Activated naive CD4-positive, alpha-beta T cell treated with anti-CD3 and anti-CD28 coated beads, Interleukin-2, amount 10 ng/mL, durations not matched to agents 7 days and 5 days (primary cell): ENCODE measurements at regions not wholly inside any gene's neighbourhood (a gene's known extent, or its start where the extent isn't known, plus 50 kb on each side); places are given as distances from the start of the nearest gene placed in this dataset.

Source experiments
- CTCF ChIA-PET: fragments of 350-600 bp; sonication (Branson Sonifier 250); formaldehyde crosslinking; loops from one replicate; lab custom pipeline; 2021; ENCODE audit warnings: antibody characterized with exemption; lab: Charles Lee
- DNase-seq: peaks from one replicate; pipeline ENCODE4 v3.0.0-alpha.2; 2020
- H3K27ac Mint-ChIP-seq: one replicate; pipeline ENCODE4 v1.8.0; 2021; ENCODE audit warnings: mild to moderate bottlenecking, moderate library complexity, mixed read lengths
- H3K27me3 Mint-ChIP-seq: one replicate; pipeline ENCODE4 v1.8.0; 2021; ENCODE audit warnings: mild to moderate bottlenecking, mixed read lengths
- H3K36me3 Mint-ChIP-seq: one replicate; pipeline ENCODE4 v1.8.0; 2021; ENCODE audit warnings: mixed read lengths
- H3K4me1 Mint-ChIP-seq: one replicate; pipeline ENCODE4 v1.8.0; 2021; ENCODE audit warnings: mixed read lengths
- H3K4me3 Mint-ChIP-seq: one replicate; pipeline ENCODE4 v1.8.0; 2021; ENCODE audit warnings: mild to moderate bottlenecking, moderate library complexity, mixed read lengths
- H3K9me3 Mint-ChIP-seq: one replicate; pipeline ENCODE4 v1.8.0; 2021; ENCODE audit warnings: mixed read lengths

DNA sequence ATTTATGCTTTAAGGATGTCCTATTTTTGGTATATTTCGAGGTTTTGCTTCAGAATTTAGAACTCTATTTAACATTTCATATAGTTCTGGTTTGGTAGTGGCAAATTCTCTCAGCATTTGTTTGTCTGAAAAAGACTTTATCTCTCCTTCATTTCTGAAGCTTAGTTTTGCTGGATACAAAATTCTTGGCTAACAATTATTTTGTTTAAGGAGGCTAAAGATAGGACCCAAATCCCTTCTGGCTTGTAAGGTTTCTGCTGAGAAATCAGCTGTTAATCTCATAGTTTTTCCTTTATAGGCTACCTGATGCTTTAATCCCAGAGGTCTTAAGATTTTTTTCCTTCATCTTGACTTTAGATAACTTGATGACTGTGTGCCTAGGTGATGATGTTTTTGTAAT, 162.7 kb upstream of the B3GAT2 start:
- CTCF ChIA-PET = no interaction called here
- H3K27me3 Mint-ChIP-seq = no peaks in the 10 kb centered on the region

GRCh38 chr6:71123051-71123450, 165.6 kb upstream of the OGFRL1 start:
- no peaks in the 10 kb centered on the region for H3K9me3 Mint-ChIP-seq
- H3K27ac Mint-ChIP-seq = no peak overlapping the region
- no peaks in the 10 kb centered on the region for H3K36me3 Mint-ChIP-seq
- CTCF ChIA-PET = no interaction called here
- no peak overlapping the region for H3K4me3 Mint-ChIP-seq
- H3K27me3 Mint-ChIP-seq = no peaks in the 10 kb centered on the region
- H3K4me1 Mint-ChIP-seq = no peaks in the 10 kb centered on the region
- no peak for DNase-seq

More for the DNA sequence above, 162.7 kb upstream of the B3GAT2 start:
- Mint-ChIP-seq H3K27ac (no peak overlapping the region), H3K4me3 (no peak overlapping the region), H3K36me3 (no peaks in the 10 kb centered on the region), H3K4me1 (no peaks in the 10 kb centered on the region), H3K9me3 (no peaks in the 10 kb centered on the region)
- DNase-seq = no peak

- DNase-seq = no peak
- H3K27ac Mint-ChIP-seq = no peak overlapping the region
- H3K9me3 Mint-ChIP-seq = no peaks in the 10 kb centered on the region
- H3K4me3 Mint-ChIP-seq = no peak overlapping the region
- no peaks in the 10 kb centered on the region for H3K4me1 Mint-ChIP-seq
- no peaks in the 10 kb centered on the region for H3K36me3 Mint-ChIP-seq
- CTCF ChIA-PET = no interaction called here
- no peaks in the 10 kb centered on the region for H3K27me3 Mint-ChIP-seq
Measured at GRCh38 chr6:71124340-71124739, 164.3 kb upstream of the OGFRL1 start.

GRCh38 chr6:71125216-71125615, 163.4 kb upstream of the OGFRL1 start:
- CTCF ChIA-PET = no interaction called here
- Mint-ChIP-seq H3K27me3 (no peaks in the 10 kb centered on the region), H3K36me3 (no peaks in the 10 kb centered on the region), H3K9me3 (no peaks in the 10 kb centered on the region), H3K4me1 (no peaks in the 10 kb centered on the region), H3K4me3 (no peak overlapping the region), H3K27ac (no peak overlapping the region)
- DNase-seq = no peak

GRCh38 chr6:71126506-71126905, 162.1 kb upstream of the OGFRL1 start:
- no peak for DNase-seq
- no peaks in the 10 kb centered on the region for H3K9me3 Mint-ChIP-seq
- no peak overlapping the region for H3K27ac Mint-ChIP-seq
- CTCF ChIA-PET = no interaction called here
- H3K36me3 Mint-ChIP-seq = no peaks in the 10 kb centered on the region
- H3K27me3 Mint-ChIP-seq = no peaks in the 10 kb centered on the region
- H3K4me3 Mint-ChIP-seq = no peak overlapping the region
- no peaks in the 10 kb centered on the region for H3K4me1 Mint-ChIP-seq

DNA sequence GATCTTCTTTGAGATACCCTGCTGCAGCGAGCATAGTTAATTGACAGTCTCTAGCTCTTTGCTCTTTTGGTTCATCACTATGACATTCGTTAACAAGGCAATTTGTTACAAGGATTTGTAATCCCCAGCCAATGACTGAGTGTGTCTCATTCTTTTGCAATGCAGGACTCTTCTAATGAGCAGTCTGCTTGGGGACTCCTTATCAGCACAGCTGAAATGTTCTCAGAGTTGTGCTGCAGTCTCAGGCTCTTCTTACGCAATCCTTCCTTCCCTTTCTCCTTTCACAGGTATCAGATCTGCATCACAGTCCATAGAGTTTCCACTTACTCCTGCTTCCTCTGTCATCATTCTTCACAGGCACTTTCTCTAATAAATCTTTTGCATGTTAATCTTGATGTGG, 161.2 kb upstream of the OGFRL1 start:
- CTCF ChIA-PET = no interaction called here
- Mint-ChIP-seq H3K4me3 (no peak overlapping the region), H3K4me1 (no peaks in the 10 kb centered on the region), H3K9me3 (no peaks in the 10 kb centered on the region), H3K27me3 (no peaks in the 10 kb centered on the region), H3K27ac (no peak overlapping the region), H3K36me3 (no peaks in the 10 kb centered on the region)
- no peak for DNase-seq

DNA sequence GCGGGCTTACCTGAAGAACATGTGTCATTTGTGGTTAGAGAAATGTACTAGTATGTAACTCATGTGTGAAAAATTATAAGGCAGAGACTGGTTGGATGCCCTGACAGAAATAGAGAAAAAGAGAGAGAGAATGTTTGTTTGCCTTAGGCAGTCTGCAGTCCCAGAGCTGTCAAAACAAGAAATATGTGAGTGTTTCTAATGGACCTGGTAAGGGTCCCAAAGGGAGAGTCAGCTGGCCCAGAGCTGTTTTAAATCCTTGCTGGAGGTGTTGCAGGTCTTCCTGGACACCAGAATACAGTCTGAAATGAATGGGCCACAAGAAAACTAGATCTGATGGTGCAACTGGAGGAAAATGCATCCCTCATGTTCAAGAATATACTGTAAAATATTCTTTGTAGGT, 158.3 kb upstream of the OGFRL1 start:
- H3K36me3 Mint-ChIP-seq = no peaks in the 10 kb centered on the region
- CTCF ChIA-PET = no interaction called here
- no peak overlapping the region for H3K27ac Mint-ChIP-seq
- no peaks in the 10 kb centered on the region for H3K9me3 Mint-ChIP-seq
- H3K4me3 Mint-ChIP-seq = no peak overlapping the region
- no peak for DNase-seq
- no peaks in the 10 kb centered on the region for H3K4me1 Mint-ChIP-seq
- no peaks in the 10 kb centered on the region for H3K27me3 Mint-ChIP-seq

GRCh38 chr6:71134929-71135642, 153.5 kb upstream of the OGFRL1 start:
- Mint-ChIP-seq H3K27ac (no peak overlapping the region), H3K4me3 (no peak overlapping the region), H3K4me1 (no peaks in the 10 kb centered on the region), H3K9me3 (no peaks in the 10 kb centered on the region), H3K27me3 (no peaks in the 10 kb centered on the region), H3K36me3 (no peaks in the 10 kb centered on the region)
- CTCF ChIA-PET = no interaction called here
- DNase-seq = no peak

DNA sequence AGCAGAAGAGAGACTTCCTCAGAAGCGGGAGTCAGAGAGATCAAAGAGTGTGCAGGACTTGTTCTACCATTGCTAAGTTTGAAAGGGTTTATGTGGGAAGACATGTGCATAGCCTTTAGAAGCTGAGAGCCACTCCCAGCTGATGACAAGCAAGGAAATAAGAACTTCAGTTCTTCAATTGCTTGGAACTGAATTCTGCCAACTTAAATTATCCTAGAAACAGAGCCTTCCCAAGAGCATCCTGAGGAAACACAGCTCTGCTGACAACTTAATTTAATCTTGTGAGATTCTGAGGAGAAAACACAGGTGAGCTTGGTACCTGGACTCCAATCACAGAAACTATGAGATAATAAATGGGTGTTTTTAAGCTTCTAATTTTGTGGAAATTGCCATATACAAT, 150.6 kb upstream of the OGFRL1 start:
- CTCF ChIA-PET = no interaction called here
- Mint-ChIP-seq H3K9me3 (peaks cover 3% of the 10 kb centered on the region), H3K4me3 (no peak overlapping the region), H3K4me1 (no peaks in the 10 kb centered on the region), H3K27me3 (no peaks in the 10 kb centered on the region), H3K36me3 (no peaks in the 10 kb centered on the region), H3K27ac (no peak overlapping the region)
- no peak for DNase-seq

- Mint-ChIP-seq H3K9me3 (peaks cover 3% of the 10 kb centered on the region), H3K4me3 (no peak overlapping the region), H3K27me3 (no peaks in the 10 kb centered on the region), H3K36me3 (no peaks in the 10 kb centered on the region), H3K27ac (no peak overlapping the region), H3K4me1 (no peaks in the 10 kb centered on the region)
- CTCF ChIA-PET = no interaction called here
- DNase-seq = no peak
Measured at GRCh38 chr6:71138376-71138775, 150.2 kb upstream of the OGFRL1 start.

DNA sequence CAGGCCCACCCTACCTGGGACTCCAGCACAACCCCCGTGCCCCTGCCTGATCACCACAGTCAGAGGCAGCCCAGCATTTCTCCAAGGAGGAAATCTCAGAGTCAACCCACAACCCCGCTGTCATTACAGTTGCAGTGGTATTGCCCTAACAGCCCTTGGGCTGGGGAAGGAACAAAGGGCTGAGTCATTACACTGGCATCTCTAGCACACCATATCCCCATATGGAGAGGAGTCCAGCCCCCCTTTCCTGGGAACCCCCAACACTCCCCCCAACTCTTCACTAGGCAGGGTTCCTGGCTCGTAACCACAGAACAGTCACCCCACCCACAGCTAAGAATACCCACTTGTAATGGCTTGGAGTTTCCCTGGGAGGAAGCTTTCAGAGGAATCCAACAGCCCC, 149.4 kb upstream of the OGFRL1 start:
- CTCF ChIA-PET = no interaction called here
- H3K27me3 Mint-ChIP-seq = no peaks in the 10 kb centered on the region
- no peak overlapping the region for H3K27ac Mint-ChIP-seq
- no peaks in the 10 kb centered on the region for H3K4me1 Mint-ChIP-seq
- no peaks in the 10 kb centered on the region for H3K36me3 Mint-ChIP-seq
- H3K9me3 Mint-ChIP-seq = peaks cover 3% of the 10 kb centered on the region
- no peak overlapping the region for H3K4me3 Mint-ChIP-seq
- DNase-seq = no peak

DNA sequence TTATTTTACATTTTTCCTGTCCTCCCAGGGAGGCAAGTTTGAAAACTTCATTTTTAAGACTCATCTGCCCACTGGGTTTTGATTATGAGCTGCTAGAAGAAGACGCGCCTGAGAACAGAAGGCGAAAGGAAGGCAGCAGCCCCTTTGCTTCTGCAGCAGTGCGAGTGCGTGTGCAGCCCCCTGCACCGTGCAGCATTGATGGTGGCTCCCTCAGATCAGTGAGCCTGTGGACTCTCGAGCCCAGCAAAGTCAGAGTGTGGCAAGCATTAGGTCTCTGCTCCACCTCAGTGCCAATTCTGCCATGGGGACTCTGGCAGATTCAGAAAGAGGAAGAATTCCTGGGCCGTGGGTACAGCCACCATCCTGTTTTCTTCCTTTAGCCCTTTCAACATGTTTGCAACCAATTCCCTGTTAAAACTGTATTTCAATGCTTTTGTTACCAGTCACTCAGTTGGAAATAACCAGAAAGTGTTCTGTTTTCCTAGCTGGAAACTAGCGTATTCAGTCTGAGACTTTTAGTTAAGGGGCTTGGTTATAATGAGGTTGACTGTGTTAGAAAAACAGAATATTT, 134.8 kb upstream of the OGFRL1 start:
- H3K4me3 Mint-ChIP-seq = no peak overlapping the region
- H3K27me3 Mint-ChIP-seq = no peaks in the 10 kb centered on the region
- no peaks in the 10 kb centered on the region for H3K9me3 Mint-ChIP-seq
- H3K36me3 Mint-ChIP-seq = no peaks in the 10 kb centered on the region
- CTCF ChIA-PET = no interaction called here
- no peak for DNase-seq
- no peak overlapping the region for H3K27ac Mint-ChIP-seq
- no peaks in the 10 kb centered on the region for H3K4me1 Mint-ChIP-seq

- no peak overlapping the region for H3K27ac Mint-ChIP-seq
- H3K27me3 Mint-ChIP-seq = no peaks in the 10 kb centered on the region
- DNase-seq = no peak
- CTCF ChIA-PET = no interaction called here
- H3K36me3 Mint-ChIP-seq = no peaks in the 10 kb centered on the region
- H3K9me3 Mint-ChIP-seq = no peaks in the 10 kb centered on the region
- H3K4me3 Mint-ChIP-seq = no peak overlapping the region
- H3K4me1 Mint-ChIP-seq = no peaks in the 10 kb centered on the region
Measured at GRCh38 chr6:71157345-71157744, 131.3 kb upstream of the OGFRL1 start.

DNA sequence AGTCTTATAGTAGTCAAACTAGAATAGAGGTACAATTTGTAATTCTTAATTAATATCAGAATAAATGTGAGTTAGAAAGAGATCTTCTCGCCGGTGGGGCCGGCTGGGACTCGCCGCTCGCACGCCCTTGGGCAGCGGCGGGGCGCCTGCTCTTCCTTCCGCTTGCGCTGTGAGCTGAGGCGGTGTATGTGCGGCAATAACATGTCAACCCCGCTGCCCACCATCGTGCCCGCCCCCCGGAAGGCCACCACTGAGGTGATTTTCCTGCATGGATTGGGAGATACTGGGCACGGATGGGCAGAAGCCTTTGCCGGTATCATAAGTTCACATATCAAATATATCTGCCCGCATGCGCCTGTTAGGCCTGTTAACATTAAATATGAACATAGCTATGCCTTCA, 123.7 kb upstream of the OGFRL1 start:
- CTCF ChIA-PET = no interaction called here
- DNase-seq = no peak
- Mint-ChIP-seq H3K9me3 (no peaks in the 10 kb centered on the region), H3K4me1 (no peaks in the 10 kb centered on the region), H3K36me3 (no peaks in the 10 kb centered on the region), H3K27ac (no peak overlapping the region), H3K4me3 (no peak overlapping the region), H3K27me3 (no peaks in the 10 kb centered on the region)

DNA sequence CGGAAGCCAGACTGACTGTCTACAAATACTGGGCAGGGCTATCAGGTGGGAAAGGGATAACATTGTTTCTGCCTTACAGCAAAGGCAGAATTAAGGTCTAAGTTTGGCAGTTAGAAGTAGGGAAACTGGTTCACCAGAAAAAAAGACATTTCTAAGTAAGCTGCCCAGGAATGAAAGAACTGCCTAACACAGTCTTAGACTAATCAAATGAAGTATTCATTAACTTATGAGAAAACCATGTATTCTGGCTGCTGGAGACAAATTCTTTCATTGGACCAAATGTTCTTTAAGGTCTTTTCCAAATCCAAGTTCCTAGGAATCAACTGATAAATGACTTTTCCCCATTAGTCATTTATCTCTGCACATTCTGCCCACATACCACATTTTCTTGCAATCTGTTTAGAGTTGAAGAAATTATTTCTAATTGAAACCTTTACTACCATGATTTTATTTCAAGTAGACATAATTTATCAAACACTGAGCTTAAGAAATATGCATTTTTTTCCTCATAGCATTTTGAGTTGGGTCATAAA, 120.3 kb upstream of the OGFRL1 start:
- H3K36me3 Mint-ChIP-seq = no peaks in the 10 kb centered on the region
- no peak overlapping the region for H3K27ac Mint-ChIP-seq
- no peaks in the 10 kb centered on the region for H3K9me3 Mint-ChIP-seq
- CTCF ChIA-PET = no interaction called here
- peaks cover 4% of the 10 kb centered on the region for H3K27me3 Mint-ChIP-seq
- no peak overlapping the region for H3K4me3 Mint-ChIP-seq
- DNase-seq = no peak
- no peaks in the 10 kb centered on the region for H3K4me1 Mint-ChIP-seq
